Keratinocyte (primary cell): ENCODE measurements at regions not wholly inside any gene's neighbourhood (a gene's known extent, or its start where the extent isn't known, plus 50 kb on each side); places are given as distances from the start of the nearest gene placed in this dataset.

Source experiments
- DNase-seq: peaks from one replicate; pipeline ENCODE4 v3.0.0-alpha.2; 2011; ENCODE audit warnings: low read depth, missing footprints, low spot score
- FAIRE-seq: peaks from 2 replicates; lab custom pipeline; 2011; peaks lifted over from hg19 to GRCh38; lab: Jason Lieb, UNC
- H2AFZ ChIP-seq: 2 replicates; pipeline ENCODE4 v1.6.0; 2012; ENCODE audit warnings: low read length, control low read depth, inconsistent platforms; ENCODE audit not compliant: control insufficient read depth
- H3K27ac ChIP-seq: 2 replicates; pipeline ENCODE4 v1.5.1; 2011; ENCODE audit warnings: low read length; ENCODE audit not compliant: control insufficient read depth, insufficient read depth
- H3K27me3 ChIP-seq: 3 replicates; pipeline ENCODE4 v1.6.0; 2011; ENCODE audit warnings: low read length; ENCODE audit not compliant: control insufficient read depth, insufficient read depth; ENCODE audit errors: extremely low read depth
- H3K36me3 ChIP-seq, 2 experiments: 2 replicates in 1 of 2; 3 replicates in 1 of 2; pipeline ENCODE4 v1.5.1; 2011; ENCODE audit warnings: low read length in 2 of 2, mild to moderate bottlenecking in 1 of 2; ENCODE audit not compliant: control insufficient read depth in 2 of 2, insufficient read depth in 2 of 2; ENCODE audit errors: extremely low read depth in 1 of 2
- H3K4me1 ChIP-seq: 3 replicates; pipeline ENCODE4 v1.5.1; 2011; ENCODE audit warnings: low read length; ENCODE audit not compliant: control insufficient read depth, insufficient read depth; ENCODE audit errors: extremely low read depth
- H3K4me2 ChIP-seq: 3 replicates; pipeline ENCODE4 v1.6.0; 2011; ENCODE audit warnings: low read depth, low read length; ENCODE audit not compliant: control insufficient read depth, insufficient read depth; ENCODE audit errors: extremely low read depth
- H3K4me3 ChIP-seq, 3 experiments: fragments of 200-600 bp in 1 of 3; sonication (generic) in 1 of 3; 2 replicates in 2 of 3; 3 replicates in 1 of 3; pipeline ENCODE4 v1.5.1; 2011 to 2016; ENCODE audit warnings: low read length in 3 of 3, mild to moderate bottlenecking in 3 of 3, control low read depth in 2 of 3, inconsistent platforms in 1 of 3, low read depth in 1 of 3, mixed read lengths in 1 of 3, mixed run types in 1 of 3, moderate library complexity in 1 of 3; ENCODE audit not compliant: control insufficient read depth in 2 of 3, insufficient read depth in 2 of 3; ENCODE audit errors: extremely low read depth in 1 of 3
- H3K79me2 ChIP-seq: 2 replicates; pipeline ENCODE4 v1.6.0; 2012; ENCODE audit warnings: low read length; ENCODE audit not compliant: control insufficient read depth, insufficient read depth
- H3K9ac ChIP-seq: 3 replicates; pipeline ENCODE4 v1.6.0; 2011; ENCODE audit warnings: low read length; ENCODE audit not compliant: control insufficient read depth, insufficient read depth; ENCODE audit errors: extremely low read depth
- H3K9me1 ChIP-seq: 3 replicates; pipeline ENCODE4 v1.6.0; 2011; ENCODE audit warnings: low read length; ENCODE audit not compliant: control insufficient read depth, insufficient read depth; ENCODE audit errors: extremely low read depth
- H3K9me3 ChIP-seq: 2 replicates; pipeline ENCODE4 v1.5.1; 2012; ENCODE audit warnings: low read depth, low read length; ENCODE audit not compliant: control insufficient read depth
- H4K20me1 ChIP-seq: 3 replicates; pipeline ENCODE4 v1.6.0; 2011; ENCODE audit warnings: low read length; ENCODE audit not compliant: control insufficient read depth, insufficient read depth; ENCODE audit errors: extremely low read depth
- CTCF ChIP-seq, 3 experiments: IDR thresholded peaks in 1 of 3; conservative IDR thresholded peaks in 1 of 3; optimal IDR thresholded peaks in 1 of 3; 2 replicates in 2 of 3; 3 replicates in 1 of 3; pipeline versions ENCODE3 to v1.5.1; 2011; ENCODE audit warnings: low read length in 3 of 3, mild to moderate bottlenecking in 3 of 3, moderate library complexity in 2 of 3, control low read depth in 1 of 3, inconsistent platforms in 1 of 3; ENCODE audit not compliant: insufficient read depth in 2 of 3; ENCODE audit errors: extremely low read depth in 1 of 3
- EZH2 ChIP-seq: IDR thresholded peaks from one replicate; pipeline ENCODE4 v1.6.1; 2012; ENCODE audit warnings: inconsistent platforms, mild to moderate bottlenecking, low read length, moderate library complexity
- dilution Hi-C: fragments of 300-500 bp; cut with MboI; formaldehyde crosslinking; loops from one replicate; pipeline ENCODE4 v1.7.0; 2020; ENCODE audit warnings: low sequenced_read_pairs; ENCODE audit not compliant: extremely low pct_ligation_motif_present

- FAIRE-seq (no peak), DNase-seq (no peak)
- TF ChIP-seq EZH2 (no peak), CTCF (optimal IDR thresholded peaks at IDR 0.05 in 1 of 3, IDR thresholded peaks at IDR 0.05 in 1 of 3, conservative IDR thresholded peaks at IDR 0.05 in 1 of 3; ENCODE audit: extremely low read depth in 1 of 3, insufficient read depth in 2 of 3, low read length in 3 of 3) (no peak)
- Histone ChIP-seq H3K36me3 (no peaks in the 10 kb centered on the region), H4K20me1 (no peaks in the 10 kb centered on the region), H3K79me2 (no peaks in the 10 kb centered on the region), H3K27me3 (peaks cover 21% of the 10 kb centered on the region), H3K27ac (no peak overlapping the region), H3K9ac (no peak overlapping the region), H3K4me1 (no peaks in the 10 kb centered on the region), H3K4me2 (no peak overlapping the region), H2AFZ (no peak overlapping the region), H3K9me3 (no peaks in the 10 kb centered on the region), H3K9me1 (no peaks in the 10 kb centered on the region), H3K4me3 (no peak overlapping the region)
- dilution Hi-C loops = no loop called here
These were observed 187.5 kb upstream of the SDK2 start for GRCh38 chr17:73831699-73832098.

- no peak for FAIRE-seq
- H3K4me3 ChIP-seq = no peak overlapping the region
- no peaks in the 10 kb centered on the region for H3K79me2 ChIP-seq
- no peaks in the 10 kb centered on the region for H3K36me3 ChIP-seq
- dilution Hi-C loops = no loop called here
- no peak overlapping the region for H2AFZ ChIP-seq
- no peaks in the 10 kb centered on the region for H3K9me3 ChIP-seq
- H3K27ac ChIP-seq = no peak overlapping the region
- no peak overlapping the region for H3K4me2 ChIP-seq
- H3K9ac ChIP-seq = no peak overlapping the region
- DNase-seq = no peak
- no peak for TF ChIP-seq CTCF (optimal IDR thresholded peaks at IDR 0.05 in 1 of 3, IDR thresholded peaks at IDR 0.05 in 1 of 3, conservative IDR thresholded peaks at IDR 0.05 in 1 of 3; ENCODE audit: extremely low read depth in 1 of 3, insufficient read depth in 2 of 3, low read length in 3 of 3)
- TF ChIP-seq EZH2 = no peak
- H3K27me3 ChIP-seq = peaks cover 18% of the 10 kb centered on the region
- no peaks in the 10 kb centered on the region for H4K20me1 ChIP-seq
- H3K4me1 ChIP-seq = no peaks in the 10 kb centered on the region
- no peaks in the 10 kb centered on the region for H3K9me1 ChIP-seq
These were observed 189.7 kb upstream of the SDK2 start for GRCh38 chr17:73833775-73834488.
